ENCODE measurements at regions not wholly inside any gene's neighbourhood (a gene's known extent, or its start where the extent isn't known, plus 50 kb on each side); places are given as distances from the start of the nearest gene placed in this dataset.
A peak's percentile ranks its signal among the peaks of the same experiment; 100 is the strongest.

DNA sequence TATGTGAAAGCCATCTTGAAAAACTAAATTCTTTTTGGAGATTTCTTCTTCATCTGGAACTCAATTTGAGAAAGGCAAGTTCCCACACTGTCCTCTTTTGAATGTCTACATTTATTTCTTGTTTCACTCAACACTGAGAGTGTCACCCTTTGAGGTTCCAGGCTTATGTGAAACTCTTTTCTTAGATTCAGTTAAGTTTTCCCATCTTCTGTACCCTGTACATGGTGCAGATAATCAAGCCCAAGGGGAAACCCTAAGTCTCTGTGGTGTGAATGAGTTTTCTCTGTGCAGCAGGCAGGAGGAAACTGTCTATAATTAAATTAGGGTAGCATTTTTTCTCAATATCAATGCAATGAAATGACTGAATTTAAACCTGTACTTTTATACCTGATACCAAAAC is 72.3 kb upstream of the PRLR start:
- POLR2A ChIA-PET = no interaction called here
- DNase-seq (ENCODE audit: extremely low spot score) = peak; percentile 33
- CTCF ChIA-PET = no interaction called here
- no peak for TF ChIP-seq CTCF (IDR thresholded peaks at IDR 0.05; ENCODE audit: control extremely low read depth, extremely low read depth, low read depth, missing control alignments)

- no peak for DNase-seq (ENCODE audit: extremely low spot score)
- ChIA-PET POLR2A (no interaction called here), CTCF (no interaction called here)
- TF ChIP-seq CTCF (IDR thresholded peaks at IDR 0.05; ENCODE audit: control extremely low read depth, extremely low read depth, low read depth, missing control alignments) = no peak
Observed at GRCh38 chr5:35297755-35298154, 67.5 kb upstream of the PRLR start.

- CTCF ChIA-PET = no interaction called here
- TF ChIP-seq CTCF (IDR thresholded peaks at IDR 0.05; ENCODE audit: control extremely low read depth, extremely low read depth, low read depth, missing control alignments) = no peak
- DNase-seq (ENCODE audit: extremely low spot score) = no peak
- POLR2A ChIA-PET = no interaction called here
Observed at GRCh38 chr5:35294976-35295375, 64.7 kb upstream of the PRLR start.

GRCh38 chr5:35294017-35294416 is 63.7 kb upstream of the PRLR start:
- CTCF ChIA-PET = no interaction called here
- POLR2A ChIA-PET = no interaction called here
- DNase-seq (ENCODE audit: extremely low spot score) = no peak
- TF ChIP-seq CTCF (IDR thresholded peaks at IDR 0.05; ENCODE audit: control extremely low read depth, extremely low read depth, low read depth, missing control alignments) = no peak

DNA sequence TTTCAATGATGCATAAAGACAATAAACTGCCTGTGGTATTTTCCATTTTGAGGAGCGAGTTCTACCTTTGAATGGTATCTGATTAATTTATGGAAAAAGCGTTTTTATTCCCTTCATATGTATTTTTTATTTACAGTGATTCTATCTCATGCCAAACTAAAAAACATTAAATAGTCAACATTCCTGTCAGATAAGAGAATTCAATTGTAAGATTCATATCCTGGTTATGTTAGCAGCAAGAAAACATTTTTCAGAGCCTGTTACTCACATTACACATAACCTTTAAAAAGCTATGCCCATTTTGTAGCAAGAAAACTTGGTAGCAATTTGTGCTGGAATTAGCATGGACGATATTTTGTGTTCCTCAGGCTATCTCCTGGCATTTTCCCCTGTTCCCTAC is 55.1 kb upstream of the PRLR start:
- no peak for TF ChIP-seq CTCF (IDR thresholded peaks at IDR 0.05; ENCODE audit: control extremely low read depth, extremely low read depth, low read depth, missing control alignments)
- ChIA-PET CTCF (interaction anchor here (1.2 kb wide), 1 partner anchor 26 kb away, joined by 3 read pairs; no protein-coding TSS in a partner anchor), POLR2A (no interaction called here)
- DNase-seq (ENCODE audit: extremely low spot score) = no peak

DNA sequence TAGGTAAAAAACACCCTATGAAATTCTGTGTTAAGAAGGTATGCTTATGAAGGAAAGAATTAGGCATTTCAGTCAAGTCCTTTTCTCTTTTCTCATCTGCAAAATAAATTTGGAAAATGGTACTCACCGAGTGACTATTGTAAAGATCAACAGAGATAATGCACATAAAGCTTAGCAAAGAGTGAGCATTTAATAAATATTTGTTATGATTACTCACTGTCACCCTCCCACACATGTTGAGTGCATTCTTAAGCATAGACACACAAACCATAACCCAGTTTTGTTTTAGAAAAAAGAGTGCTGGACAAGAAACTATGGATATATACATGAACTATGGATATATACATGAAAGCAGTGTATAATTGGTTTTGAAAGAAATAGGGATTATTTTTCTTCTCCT is 54.7 kb upstream of the PRLR start:
- no peak for DNase-seq (ENCODE audit: extremely low spot score)
- POLR2A ChIA-PET = no interaction called here
- CTCF ChIA-PET = interaction anchor here (1.2 kb wide), 1 partner anchor 26 kb away, joined by 3 read pairs; no protein-coding TSS in a partner anchor
- TF ChIP-seq CTCF (IDR thresholded peaks at IDR 0.05; ENCODE audit: control extremely low read depth, extremely low read depth, low read depth, missing control alignments) = no peak

- ChIA-PET POLR2A (no interaction called here), CTCF (interaction anchor here (0.7 kb wide), 1 partner anchor 53 kb away, joined by 3 read pairs; no protein-coding TSS in a partner anchor)
- TF ChIP-seq CTCF (IDR thresholded peaks at IDR 0.05; ENCODE audit: control extremely low read depth, extremely low read depth, low read depth, missing control alignments) = no peak
- DNase-seq (ENCODE audit: extremely low spot score) = no peak
Observed at GRCh38 chr5:35284364-35284763, 54.1 kb upstream of the PRLR start.
